Right atrium auricular region (tissue), 2 donors: ENCODE measurements at regions not wholly inside any gene's neighbourhood (a gene's known extent, or its start where the extent isn't known, plus 50 kb on each side); places are given as distances from the start of the nearest gene placed in this dataset.

Source experiments
- DNase-seq: peaks from one replicate; pipeline ENCODE4 v3.0.0-alpha.2; 2019; ENCODE audit warnings: low spot score
- H3K27ac ChIP-seq, 2 donors: fragments of 200-600 bp; sonication (generic); 1 replicate in 1 of 2; 2 replicates in 1 of 2; pipeline ENCODE4 v1.5.1; 2016 to 2019
- H3K27me3 ChIP-seq, 2 donors: fragments of 200-600 bp; sonication (generic); one replicate each; pipeline versions ENCODE4 v1.5.1 to v1.6.0; 2017 to 2019
- H3K36me3 ChIP-seq: fragments of 200-600 bp; sonication (generic); one replicate; pipeline ENCODE4 v1.5.1; 2016
- H3K4me1 ChIP-seq, 2 donors: fragments of 200-600 bp; sonication (generic); one replicate each; pipeline versions ENCODE4 v1.5.1 to v1.6.0; 2017 to 2019
- H3K4me3 ChIP-seq, 2 donors: fragments of 200-600 bp; sonication (generic); 1 replicate in 1 of 2; 2 replicates in 1 of 2; pipeline ENCODE4 v1.5.1; 2017 to 2019; ENCODE audit warnings: mild to moderate bottlenecking in 1 of 2, moderate library complexity in 1 of 2
- H3K9me3 ChIP-seq, 2 donors: fragments of 200-600 bp; sonication (generic); one replicate each; pipeline ENCODE4 v1.5.1; 2019
- CTCF ChIP-seq, 2 donors: fragments of 200-600 bp; sonication (generic); IDR thresholded peaks; one replicate each; pipeline ENCODE4 v1.5.1; 2019; ENCODE audit warnings: antibody characterized with exemption in 2 of 2

- H3K36me3 ChIP-seq = no peaks in the 10 kb centered on the region
- TF ChIP-seq CTCF (IDR thresholded peaks at IDR 0.05) = no peak
- H3K27ac ChIP-seq = no peak overlapping the region
- H3K4me3 ChIP-seq = no peak overlapping the region
- no peaks in the 10 kb centered on the region for H3K9me3 ChIP-seq
- no peaks in the 10 kb centered on the region for H3K4me1 ChIP-seq
- no peak for DNase-seq
- H3K27me3 ChIP-seq = no peaks in the 10 kb centered on the region
These were observed 109.8 kb upstream of the GULP1 start for GRCh38 chr2:188181884-188182283.

GRCh38 chr2:188187726-188188125 lies 103.9 kb upstream of the GULP1 start:
- Histone ChIP-seq H3K4me3 (no peak overlapping the region), H3K27ac (no peak overlapping the region), H3K9me3 (no peaks in the 10 kb centered on the region), H3K36me3 (no peaks in the 10 kb centered on the region), H3K4me1 (no peaks in the 10 kb centered on the region), H3K27me3 (no peaks in the 10 kb centered on the region)
- TF ChIP-seq CTCF (IDR thresholded peaks at IDR 0.05) = no peak
- no peak for DNase-seq

GRCh38 chr2:188189356-188189755 lies 102.3 kb upstream of the GULP1 start:
- no peaks in the 10 kb centered on the region for H3K36me3 ChIP-seq
- H3K4me3 ChIP-seq = no peak overlapping the region
- TF ChIP-seq CTCF (IDR thresholded peaks at IDR 0.05) = no peak
- H3K9me3 ChIP-seq = no peaks in the 10 kb centered on the region
- no peak overlapping the region for H3K27ac ChIP-seq
- no peak for DNase-seq
- no peaks in the 10 kb centered on the region for H3K27me3 ChIP-seq
- H3K4me1 ChIP-seq = no peaks in the 10 kb centered on the region

- no peak for DNase-seq
- Histone ChIP-seq H3K9me3 (no peaks in the 10 kb centered on the region), H3K27ac (no peak overlapping the region), H3K4me3 (no peak overlapping the region), H3K27me3 (no peaks in the 10 kb centered on the region), H3K36me3 (no peaks in the 10 kb centered on the region), H3K4me1 (no peaks in the 10 kb centered on the region)
- TF ChIP-seq CTCF (IDR thresholded peaks at IDR 0.05) = no peak
These were observed 98.4 kb upstream of the GULP1 start for GRCh38 chr2:188193230-188193629.

GRCh38 chr2:188196343-188197008 lies 95.2 kb upstream of the GULP1 start:
- no peaks in the 10 kb centered on the region for H3K36me3 ChIP-seq
- H3K27me3 ChIP-seq = no peaks in the 10 kb centered on the region
- no peak for TF ChIP-seq CTCF (IDR thresholded peaks at IDR 0.05)
- no peak for DNase-seq
- no peak overlapping the region for H3K27ac ChIP-seq
- H3K9me3 ChIP-seq = no peaks in the 10 kb centered on the region
- no peak overlapping the region for H3K4me3 ChIP-seq
- no peaks in the 10 kb centered on the region for H3K4me1 ChIP-seq

GRCh38 chr2:188199716-188200128 lies 92.0 kb upstream of the GULP1 start:
- Histone ChIP-seq H3K9me3 (no peaks in the 10 kb centered on the region), H3K36me3 (no peaks in the 10 kb centered on the region), H3K27me3 (no peaks in the 10 kb centered on the region), H3K27ac (no peak overlapping the region), H3K4me3 (no peak overlapping the region), H3K4me1 (no peaks in the 10 kb centered on the region)
- no peak for TF ChIP-seq CTCF (IDR thresholded peaks at IDR 0.05)
- no peak for DNase-seq
